PC-9 (cell line): ENCODE measurements at regions not wholly inside any gene's neighbourhood (a gene's known extent, or its start where the extent isn't known, plus 50 kb on each side); places are given as distances from the start of the nearest gene placed in this dataset.
A peak's percentile ranks its signal among the peaks of the same experiment; 100 is the strongest.

ENCODE experiments used
- CTCF ChIP-seq: fragments of 200-600 bp; sonication (generic); conservative IDR thresholded peaks from 2 replicates; pipeline ENCODE4 v1.6.1; 2017; ENCODE audit warnings: mixed run types, antibody characterized with exemption, mild to moderate bottlenecking, moderate library complexity
- EZH2 ChIP-seq: fragments of 200-600 bp; sonication (generic); IDR thresholded peaks from 2 replicates; pipeline ENCODE4 v1.8.0; 2017; ENCODE audit warnings: antibody characterized with exemption, low read depth

- TF ChIP-seq CTCF, result peak; percentile 53; the same call in 1 of the 2 replicates
- TF ChIP-seq EZH2, result no peak
Measured at GRCh38 chr5:114223866-114224265, 138.0 kb upstream of the KCNN2 start.
